Tibial artery (tissue), 4 donors: ENCODE measurements at regions not wholly inside any gene's neighbourhood (a gene's known extent, or its start where the extent isn't known, plus 50 kb on each side); places are given as distances from the start of the nearest gene placed in this dataset.

Experiments used
- DNase-seq, 2 donors: peaks; one replicate each; pipeline ENCODE4 v3.0.0-alpha.2; 2019
- H3K27ac ChIP-seq, 2 donors: fragments of 200-600 bp; sonication (generic) in 1 of 2; 1 replicate in 1 of 2; 2 replicates in 1 of 2; pipeline ENCODE4 v1.5.1; 2018 to 2019; ENCODE audit warnings: mild to moderate bottlenecking in 1 of 2
- H3K27me3 ChIP-seq, 2 donors: fragments of 200-600 bp; sonication (generic) in 1 of 2; one replicate each; pipeline versions ENCODE4 v1.5.1 to v1.6.0; 2016 to 2019
- H3K36me3 ChIP-seq, 3 donors: fragments of 200-600 bp; sonication (generic) in 2 of 3; one replicate each; pipeline ENCODE4 v1.5.1; 2016 to 2019; ENCODE audit warnings: mild to moderate bottlenecking in 2 of 3
- H3K4me1 ChIP-seq, 4 donors: fragments of 200-600 bp; sonication (generic) in 2 of 4; 1 replicate in 3 of 4; 2 replicates in 1 of 4; pipeline ENCODE4 v1.5.1; 2016 to 2019
- H3K4me3 ChIP-seq, 2 donors: fragments of 200-600 bp; sonication (generic) in 1 of 2; 1 replicate in 1 of 2; 2 replicates in 1 of 2; pipeline ENCODE4 v1.5.1; 2018 to 2019; ENCODE audit warnings: mild to moderate bottlenecking in 2 of 2
- H3K9me3 ChIP-seq, 3 donors: fragments of 200-600 bp; sonication (generic) in 1 of 3; one replicate each; pipeline ENCODE4 v1.5.1; 2016 to 2019
- CTCF ChIP-seq, 2 experiments: fragments of 200-600 bp in 1 of 2; fragments of 450-650 bp in 1 of 2; IDR thresholded peaks; one replicate each; pipeline ENCODE4 v1.5.1; 2017 to 2019; ENCODE audit warnings: antibody characterized with exemption in 2 of 2, mild to moderate bottlenecking in 1 of 2, moderate library complexity in 1 of 2
- intact Hi-C: fragments of 100-400 bp; cut with DNase I; formaldehyde crosslinking; loops from one replicate; pipeline ENCODE4 v1.15.0; 2023; ENCODE audit warnings: low total_unique reads

- TF ChIP-seq CTCF (IDR thresholded peaks at IDR 0.05) = no peak
- Histone ChIP-seq H3K36me3 (no peaks in the 10 kb centered on the region), H3K27ac (no peak overlapping the region), H3K9me3 (peaks cover 0 to 18% (median 17%) of the 10 kb centered on the region in 3 donors), H3K4me3 (no peak overlapping the region), H3K27me3 (no peaks in the 10 kb centered on the region), H3K4me1 (no peaks in the 10 kb centered on the region)
- intact Hi-C loops = no loop called here
- no peak for DNase-seq
These were observed 193.4 kb downstream of the ATPSCKMT start for GRCh38 chr5:10056228-10056760.

- TF ChIP-seq CTCF (IDR thresholded peaks at IDR 0.05) = no peak
- Histone ChIP-seq H3K4me3 (no peak overlapping the region), H3K9me3 (peaks cover 0 to 20% (median 19%) of the 10 kb centered on the region in 3 donors), H3K27ac (no peak overlapping the region), H3K4me1 (no peaks in the 10 kb centered on the region), H3K27me3 (no peaks in the 10 kb centered on the region), H3K36me3 (no peaks in the 10 kb centered on the region)
- DNase-seq = no peak
- intact Hi-C loops = no loop called here
These were observed 199.7 kb downstream of the ATPSCKMT start for GRCh38 chr5:10049858-10050455.

GRCh38 chr5:10046676-10047075, 203.0 kb downstream of the ATPSCKMT start:
- H3K27me3 ChIP-seq = no peaks in the 10 kb centered on the region
- no peak overlapping the region for H3K4me3 ChIP-seq
- H3K9me3 ChIP-seq = peaks cover 0 to 8% (median 5%) of the 10 kb centered on the region in 3 donors
- intact Hi-C loops = no loop called here
- TF ChIP-seq CTCF (IDR thresholded peaks at IDR 0.05) = no peak
- H3K4me1 ChIP-seq = no peaks in the 10 kb centered on the region
- no peaks in the 10 kb centered on the region for H3K36me3 ChIP-seq
- no peak for DNase-seq
- H3K27ac ChIP-seq = no peak overlapping the region

GRCh38 chr5:10045376-10045775, 204.3 kb downstream of the ATPSCKMT start:
- intact Hi-C loops = no loop called here
- no peaks in the 10 kb centered on the region for H3K36me3 ChIP-seq
- H3K27me3 ChIP-seq = no peaks in the 10 kb centered on the region
- no peak overlapping the region for H3K4me3 ChIP-seq
- H3K4me1 ChIP-seq = no peaks in the 10 kb centered on the region
- DNase-seq = no peak
- H3K9me3 ChIP-seq = no peaks in the 10 kb centered on the region
- no peak overlapping the region for H3K27ac ChIP-seq
- no peak for TF ChIP-seq CTCF (IDR thresholded peaks at IDR 0.05)

GRCh38 chr5:10036136-10036815, 213.4 kb downstream of the ATPSCKMT start:
- Histone ChIP-seq H3K36me3 (no peaks in the 10 kb centered on the region), H3K4me1 (no peaks in the 10 kb centered on the region), H3K27me3 (no peaks in the 10 kb centered on the region), H3K4me3 (no peak overlapping the region), H3K9me3 (no peaks in the 10 kb centered on the region), H3K27ac (no peak overlapping the region)
- intact Hi-C loops = no loop called here
- no peak for DNase-seq
- no peak for TF ChIP-seq CTCF (IDR thresholded peaks at IDR 0.05)
